Astrocyte (in vitro differentiated cells and primary cell): ENCODE measurements at regions not wholly inside any gene's neighbourhood (a gene's known extent, or its start where the extent isn't known, plus 50 kb on each side); places are given as distances from the start of the nearest gene placed in this dataset.

ENCODE experiments used
- DNase-seq: peaks from one replicate; pipeline ENCODE4 v3.0.0-alpha.2; 2010; ENCODE audit warnings: low read depth
- FAIRE-seq: peaks from 2 replicates; lab custom pipeline; 2011; peaks lifted over from hg19 to GRCh38; lab: Jason Lieb, UNC
- H2AFZ ChIP-seq: 2 replicates; pipeline ENCODE4 v1.6.0; 2012; ENCODE audit warnings: low read depth, low read length, inconsistent platforms
- H3K27ac ChIP-seq: 2 replicates; pipeline ENCODE4 v1.5.1; 2011; ENCODE audit warnings: low read depth, low read length, inconsistent platforms
- H3K27me3 ChIP-seq: 2 replicates; pipeline ENCODE4 v1.6.0; 2011; ENCODE audit warnings: low read length, inconsistent platforms; ENCODE audit not compliant: insufficient read depth
- H3K36me3 ChIP-seq: 2 replicates; pipeline ENCODE4 v1.5.1; 2011; ENCODE audit warnings: low read length, inconsistent platforms; ENCODE audit not compliant: insufficient read depth
- H3K4me1 ChIP-seq: 2 replicates; pipeline ENCODE4 v1.5.1; 2011; ENCODE audit warnings: low read length, inconsistent platforms; ENCODE audit not compliant: insufficient read depth
- H3K4me2 ChIP-seq: 2 replicates; pipeline ENCODE4 v1.6.0; 2012; ENCODE audit warnings: low read length, inconsistent platforms
- H3K4me3 ChIP-seq: 2 replicates; pipeline ENCODE4 v1.5.1; 2011; ENCODE audit warnings: low read depth, mild to moderate bottlenecking, low read length, inconsistent platforms; ENCODE audit not compliant: insufficient read depth
- H3K79me2 ChIP-seq: 2 replicates; pipeline ENCODE4 v1.6.0; 2012; ENCODE audit warnings: mild to moderate bottlenecking, low read length, inconsistent platforms; ENCODE audit not compliant: insufficient read depth
- H3K9ac ChIP-seq: 2 replicates; pipeline ENCODE4 v1.6.0; 2012; ENCODE audit warnings: mild to moderate bottlenecking, low read length, inconsistent platforms
- H3K9me3 ChIP-seq: 2 replicates; pipeline ENCODE4 v1.5.1; 2012; ENCODE audit warnings: low read depth, mild to moderate bottlenecking, low read length, inconsistent platforms; ENCODE audit not compliant: insufficient read depth
- H4K20me1 ChIP-seq: 2 replicates; pipeline ENCODE4 v1.6.0; 2012; ENCODE audit warnings: low read length, inconsistent platforms; ENCODE audit not compliant: insufficient read depth
- H3K27ac Mint-ChIP-seq: one replicate; pipeline ENCODE4 v1.8.0; 2021; ENCODE audit warnings: mild to moderate bottlenecking, mixed read lengths; ENCODE audit not compliant: unreplicated experiment
- H3K27me3 Mint-ChIP-seq: one replicate; pipeline ENCODE4 v1.8.0; 2021; ENCODE audit warnings: low read depth, mixed read lengths; ENCODE audit not compliant: unreplicated experiment
- H3K36me3 Mint-ChIP-seq: one replicate; pipeline ENCODE4 v1.8.0; 2021; ENCODE audit warnings: low read depth, mixed read lengths; ENCODE audit not compliant: unreplicated experiment
- H3K4me1 Mint-ChIP-seq: one replicate; pipeline ENCODE4 v1.8.0; 2021; ENCODE audit warnings: low read depth, mixed read lengths; ENCODE audit not compliant: unreplicated experiment
- H3K4me3 Mint-ChIP-seq: one replicate; pipeline ENCODE4 v1.8.0; 2021; ENCODE audit warnings: mild to moderate bottlenecking, moderate library complexity, mixed read lengths; ENCODE audit not compliant: unreplicated experiment
- H3K9me3 Mint-ChIP-seq: one replicate; pipeline ENCODE4 v1.8.0; 2021; ENCODE audit warnings: mild to moderate bottlenecking, mixed read lengths; ENCODE audit not compliant: unreplicated experiment
- EZH2 ChIP-seq: IDR thresholded peaks from 2 replicates; pipeline ENCODE4 v1.6.1; 2012; ENCODE audit warnings: mild to moderate bottlenecking, low read length, inconsistent platforms; ENCODE audit not compliant: insufficient read depth
- TF ChIP-seq, protein P1 (sequence below): IDR thresholded peaks from 2 replicates; pipeline ENCODE4 v1.5.1; 2011; ENCODE audit warnings: low read depth, mild to moderate bottlenecking, inconsistent platforms, low read length, moderate library complexity; ENCODE audit not compliant: insufficient read depth

GRCh38 chr5:8288897-8289516 is 420.1 kb downstream of the MTRR start:
- peaks cover 5% of the 10 kb centered on the region for H3K27me3 Mint-ChIP-seq
- no peak overlapping the region for H2AFZ ChIP-seq
- FAIRE-seq (no peak), DNase-seq (no peak)
- no peak overlapping the region for H3K4me3 Mint-ChIP-seq
- H3K36me3 ChIP-seq: no peaks in the 10 kb centered on the region
- no peak for TF ChIP-seq EZH2
- TF ChIP-seq, protein P1, sequence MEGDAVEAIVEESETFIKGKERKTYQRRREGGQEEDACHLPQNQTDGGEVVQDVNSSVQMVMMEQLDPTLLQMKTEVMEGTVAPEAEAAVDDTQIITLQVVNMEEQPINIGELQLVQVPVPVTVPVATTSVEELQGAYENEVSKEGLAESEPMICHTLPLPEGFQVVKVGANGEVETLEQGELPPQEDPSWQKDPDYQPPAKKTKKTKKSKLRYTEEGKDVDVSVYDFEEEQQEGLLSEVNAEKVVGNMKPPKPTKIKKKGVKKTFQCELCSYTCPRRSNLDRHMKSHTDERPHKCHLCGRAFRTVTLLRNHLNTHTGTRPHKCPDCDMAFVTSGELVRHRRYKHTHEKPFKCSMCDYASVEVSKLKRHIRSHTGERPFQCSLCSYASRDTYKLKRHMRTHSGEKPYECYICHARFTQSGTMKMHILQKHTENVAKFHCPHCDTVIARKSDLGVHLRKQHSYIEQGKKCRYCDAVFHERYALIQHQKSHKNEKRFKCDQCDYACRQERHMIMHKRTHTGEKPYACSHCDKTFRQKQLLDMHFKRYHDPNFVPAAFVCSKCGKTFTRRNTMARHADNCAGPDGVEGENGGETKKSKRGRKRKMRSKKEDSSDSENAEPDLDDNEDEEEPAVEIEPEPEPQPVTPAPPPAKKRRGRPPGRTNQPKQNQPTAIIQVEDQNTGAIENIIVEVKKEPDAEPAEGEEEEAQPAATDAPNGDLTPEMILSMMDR: no peak
- no peak overlapping the region for H3K27ac Mint-ChIP-seq
- no peaks in the 10 kb centered on the region for H3K4me1 ChIP-seq
- H3K36me3 Mint-ChIP-seq: no peaks in the 10 kb centered on the region
- H3K27me3 ChIP-seq: no peaks in the 10 kb centered on the region
- H4K20me1 ChIP-seq: no peaks in the 10 kb centered on the region
- H3K4me3 ChIP-seq: no peak overlapping the region
- peaks cover 1% of the 10 kb centered on the region for H3K9me3 Mint-ChIP-seq
- H3K9ac ChIP-seq: no peak overlapping the region
- H3K79me2 ChIP-seq: no peaks in the 10 kb centered on the region
- no peak overlapping the region for H3K27ac ChIP-seq
- H3K4me2 ChIP-seq: no peak overlapping the region
- H3K4me1 Mint-ChIP-seq: no peaks in the 10 kb centered on the region
- no peaks in the 10 kb centered on the region for H3K9me3 ChIP-seq

GRCh38 chr5:8289779-8290178 is 420.8 kb downstream of the MTRR start:
- no peak overlapping the region for H3K27ac Mint-ChIP-seq
- H3K4me2 ChIP-seq: no peak overlapping the region
- H3K4me1 Mint-ChIP-seq: no peaks in the 10 kb centered on the region
- no peaks in the 10 kb centered on the region for H3K36me3 Mint-ChIP-seq
- no peak overlapping the region for H2AFZ ChIP-seq
- DNase-seq: no peak
- no peak overlapping the region for H3K4me3 Mint-ChIP-seq
- H3K9me3 Mint-ChIP-seq: peaks cover 2% of the 10 kb centered on the region
- H3K4me1 ChIP-seq: no peaks in the 10 kb centered on the region
- H3K79me2 ChIP-seq: no peaks in the 10 kb centered on the region
- H4K20me1 ChIP-seq: no peaks in the 10 kb centered on the region
- H3K36me3 ChIP-seq: no peaks in the 10 kb centered on the region
- H3K27ac ChIP-seq: no peak overlapping the region
- no peaks in the 10 kb centered on the region for H3K9me3 ChIP-seq
- H3K9ac ChIP-seq: no peak overlapping the region
- TF ChIP-seq EZH2: no peak
- TF ChIP-seq, protein P1: no peak
- FAIRE-seq: no peak
- no peaks in the 10 kb centered on the region for H3K27me3 ChIP-seq
- no peak overlapping the region for H3K4me3 ChIP-seq
- H3K27me3 Mint-ChIP-seq: peaks cover 5% of the 10 kb centered on the region

- H3K4me3 ChIP-seq: no peak overlapping the region
- H3K27ac ChIP-seq: no peak overlapping the region
- H3K9me3 Mint-ChIP-seq: peaks cover 2% of the 10 kb centered on the region
- peaks cover 5% of the 10 kb centered on the region for H3K27me3 Mint-ChIP-seq
- H3K27me3 ChIP-seq: no peaks in the 10 kb centered on the region
- H3K4me2 ChIP-seq: no peak overlapping the region
- H3K36me3 Mint-ChIP-seq: no peaks in the 10 kb centered on the region
- H3K9me3 ChIP-seq: no peaks in the 10 kb centered on the region
- H3K4me1 ChIP-seq: no peaks in the 10 kb centered on the region
- no peak for DNase-seq
- FAIRE-seq: no peak
- TF ChIP-seq, protein P1: no peak
- TF ChIP-seq EZH2: no peak
- H3K4me1 Mint-ChIP-seq: no peaks in the 10 kb centered on the region
- no peaks in the 10 kb centered on the region for H3K79me2 ChIP-seq
- no peak overlapping the region for H3K4me3 Mint-ChIP-seq
- H4K20me1 ChIP-seq: no peaks in the 10 kb centered on the region
- no peaks in the 10 kb centered on the region for H3K36me3 ChIP-seq
- no peak overlapping the region for H2AFZ ChIP-seq
- H3K27ac Mint-ChIP-seq: no peak overlapping the region
- H3K9ac ChIP-seq: no peak overlapping the region
Observed at GRCh38 chr5:8290721-8291120, 421.8 kb downstream of the MTRR start.
